ENCODE measurements at regions not wholly inside any gene's neighbourhood (a gene's known extent, or its start where the extent isn't known, plus 50 kb on each side); places are given as distances from the start of the nearest gene placed in this dataset.
"Not testable (repeated sequence)": the region's sequence is repeated elsewhere in the genome, so short reads cannot be mapped to it uniquely, and the experiment has no call there.

DNA sequence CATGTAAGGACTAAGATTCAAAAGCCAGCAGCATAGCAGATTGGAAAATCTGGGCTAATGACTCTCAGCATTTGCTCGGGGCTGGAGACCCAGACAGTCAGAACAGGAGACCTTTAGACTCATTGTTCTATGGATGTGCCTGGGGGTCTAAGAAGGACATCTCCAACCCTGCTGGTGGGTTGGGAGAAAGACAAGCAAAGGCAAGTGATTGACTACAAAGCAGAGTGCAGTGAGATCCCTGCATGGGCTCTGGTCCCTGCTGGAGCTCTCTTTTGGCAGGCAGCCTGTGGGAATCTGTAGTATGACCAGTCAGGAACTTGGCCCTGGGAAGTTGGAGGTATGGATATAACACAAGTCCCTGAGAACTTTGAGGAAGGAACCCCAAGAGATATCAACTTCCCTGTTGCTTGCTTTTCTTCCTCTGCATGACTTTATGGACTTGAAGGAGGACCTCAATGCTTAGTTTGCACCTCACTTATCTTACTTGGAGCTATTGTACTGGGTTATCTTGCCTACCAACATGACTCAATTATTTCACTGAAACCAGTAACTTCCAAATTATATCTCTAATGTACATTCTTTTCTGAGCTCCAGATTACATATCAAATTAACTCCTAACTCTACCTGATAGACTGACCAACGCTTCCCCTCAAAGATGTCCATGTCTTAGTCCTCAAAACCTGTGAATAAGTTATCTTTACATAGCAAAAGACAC is 236.0 kb downstream of the CYRIA start:
- DNase-seq (ENCODE audit: low read depth, low spot score) = no peak
- no peak overlapping the region for H3K4me3 ChIP-seq (ENCODE audit: low read length)

DNA sequence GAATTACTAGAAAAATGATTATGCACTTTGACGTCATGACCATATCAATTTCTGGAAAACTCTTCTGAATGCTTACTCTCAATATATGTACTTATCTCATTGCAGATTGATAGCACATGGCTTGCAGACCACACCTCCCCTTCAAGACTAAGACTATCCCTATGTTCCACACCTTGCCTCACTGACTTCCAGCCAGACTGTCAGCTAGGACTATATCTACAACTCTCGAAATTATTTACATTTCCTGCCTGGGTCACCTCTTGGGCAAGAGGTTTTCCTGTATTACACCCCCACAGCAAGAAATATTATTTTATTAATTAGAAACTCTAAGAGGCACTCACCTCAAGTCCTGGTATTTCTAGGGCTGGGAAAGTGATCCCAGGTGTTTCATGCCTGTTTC is 236.6 kb downstream of the CYRIA start:
- no peak for DNase-seq (ENCODE audit: low read depth, low spot score)
- no peak overlapping the region for H3K4me3 ChIP-seq (ENCODE audit: low read length)

DNA sequence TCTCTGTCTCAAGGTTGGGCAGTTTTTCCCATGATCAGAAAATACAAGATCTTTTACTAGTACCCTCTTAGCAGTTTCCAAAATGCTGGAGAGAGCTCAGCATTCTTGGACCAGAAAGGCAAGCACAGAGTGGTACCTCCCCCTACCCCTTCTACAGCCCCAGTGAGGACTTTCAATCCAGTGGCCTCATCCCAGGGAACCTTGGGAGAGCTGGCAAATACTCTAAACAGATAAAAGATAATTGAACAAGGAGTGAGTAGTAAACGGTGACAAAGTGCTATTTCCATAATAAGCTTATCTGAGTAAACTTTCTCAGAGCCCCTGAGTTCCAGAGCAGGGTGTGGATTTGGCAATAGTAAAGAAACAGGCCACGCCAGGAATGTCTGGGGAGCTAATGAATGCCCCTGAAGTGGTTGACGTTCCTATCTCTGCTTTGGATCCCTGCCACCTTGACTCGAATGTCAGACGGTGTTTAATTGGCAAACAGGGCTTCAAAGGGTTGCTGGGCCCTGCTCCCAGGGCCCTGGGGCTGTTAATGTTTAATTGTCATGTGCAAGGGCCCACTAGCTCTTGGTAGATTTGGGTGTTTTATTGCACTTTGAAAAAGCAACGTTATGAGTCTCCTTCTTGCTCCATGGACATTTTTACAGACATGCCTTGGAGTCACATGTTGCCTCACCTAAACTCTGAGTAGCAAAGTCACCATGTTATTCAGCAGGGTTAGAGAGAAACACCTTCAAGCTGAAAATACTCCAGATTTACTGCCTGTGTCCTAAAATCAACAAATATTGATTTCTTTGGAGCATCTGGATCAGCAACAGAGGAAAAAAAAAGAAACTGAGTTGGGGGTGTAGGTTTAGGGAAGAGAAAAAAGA is 239.9 kb downstream of the CYRIA start:
- no peak for DNase-seq (ENCODE audit: low read depth, low spot score)
- H3K4me3 ChIP-seq (ENCODE audit: low read length) = no peak overlapping the region

DNA sequence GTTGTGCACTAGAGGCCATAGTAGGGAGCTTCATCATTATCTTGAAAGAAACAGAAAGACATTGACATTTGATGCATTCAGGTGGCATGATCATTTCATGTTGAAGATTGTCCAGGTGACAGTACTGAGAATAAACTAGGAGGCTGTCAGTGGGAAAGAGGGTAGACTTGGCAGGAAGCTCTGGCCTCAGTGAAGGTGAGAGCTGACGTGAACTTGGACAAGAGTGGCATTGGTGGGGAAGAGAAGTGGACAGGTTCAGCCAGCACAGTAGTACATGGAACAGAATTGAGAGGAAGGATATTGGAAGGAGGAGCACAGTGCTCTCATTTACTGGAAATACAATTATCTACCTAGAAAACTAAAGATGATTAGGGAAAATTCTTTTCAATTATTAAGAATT is 245.2 kb downstream of the CYRIA start:
- no peak for DNase-seq (ENCODE audit: low read depth, low spot score)
- H3K4me3 ChIP-seq (ENCODE audit: low read length) = no peak overlapping the region

DNA sequence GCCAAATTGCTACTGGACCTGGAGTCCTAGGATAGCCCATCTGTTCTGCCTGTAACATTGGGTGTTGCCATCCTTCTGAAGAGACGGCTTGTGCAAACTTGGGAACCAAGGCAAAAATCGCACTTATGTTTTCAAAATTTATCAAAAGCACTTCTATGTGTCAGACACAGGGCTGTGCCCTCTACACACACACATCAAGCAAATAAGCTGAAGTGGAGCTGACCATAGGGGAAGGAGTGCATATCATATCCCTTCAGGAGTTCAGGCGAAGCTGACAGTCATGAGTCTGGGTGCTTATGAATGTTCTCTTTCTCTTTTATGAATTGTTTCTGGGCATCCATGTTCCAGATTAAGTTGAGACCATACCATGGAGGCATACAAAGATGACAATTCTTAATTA is 247.9 kb downstream of the CYRIA start:
- H3K4me3 ChIP-seq (ENCODE audit: low read length) = no peak overlapping the region
- DNase-seq (ENCODE audit: low read depth, low spot score) = no peak

DNA sequence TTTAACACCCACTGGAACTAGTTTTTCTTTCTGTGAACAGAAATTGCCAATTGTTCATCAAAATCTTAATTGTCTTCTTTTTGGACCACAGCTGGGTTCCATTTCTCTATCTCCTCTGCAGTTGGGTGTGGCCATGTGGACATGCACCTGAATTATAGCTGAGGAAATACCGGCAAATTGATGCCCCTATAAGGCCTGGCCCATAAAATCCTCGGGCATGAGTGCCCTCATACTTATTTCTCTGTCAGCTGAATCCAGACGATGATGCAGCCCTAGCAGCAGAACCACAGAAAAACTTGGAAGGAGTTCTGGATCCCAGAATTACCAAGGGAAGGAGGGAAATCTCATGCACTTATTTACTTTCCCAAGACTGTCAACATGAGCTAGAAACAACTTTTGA is 249.0 kb downstream of the CYRIA start:
- H3K4me3 ChIP-seq (ENCODE audit: low read length) = no peak overlapping the region
- no peak for DNase-seq (ENCODE audit: low read depth, low spot score)

DNA sequence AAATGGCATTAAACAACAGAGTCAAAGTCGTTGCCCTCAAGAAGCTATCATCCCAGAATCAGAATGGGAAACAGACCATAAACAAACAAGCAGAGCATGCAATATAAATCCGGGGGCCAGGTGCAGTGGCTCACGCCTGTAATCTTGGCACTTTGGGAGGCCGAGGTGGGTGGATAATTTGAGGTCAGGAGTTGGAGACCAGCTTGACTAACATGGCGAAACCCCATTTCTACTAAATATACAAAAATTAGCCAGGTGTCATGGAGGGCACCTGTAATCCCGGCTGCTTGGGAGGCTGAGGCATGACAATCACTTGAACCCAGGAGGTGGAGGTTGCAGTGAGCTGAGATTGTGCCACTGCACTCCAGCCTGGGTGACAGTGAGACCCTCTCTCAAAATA is 249.8 kb downstream of the CYRIA start:
- DNase-seq (ENCODE audit: low read depth, low spot score); H3K4me3 ChIP-seq (ENCODE audit: low read length): not testable (repeated sequence)

DNA sequence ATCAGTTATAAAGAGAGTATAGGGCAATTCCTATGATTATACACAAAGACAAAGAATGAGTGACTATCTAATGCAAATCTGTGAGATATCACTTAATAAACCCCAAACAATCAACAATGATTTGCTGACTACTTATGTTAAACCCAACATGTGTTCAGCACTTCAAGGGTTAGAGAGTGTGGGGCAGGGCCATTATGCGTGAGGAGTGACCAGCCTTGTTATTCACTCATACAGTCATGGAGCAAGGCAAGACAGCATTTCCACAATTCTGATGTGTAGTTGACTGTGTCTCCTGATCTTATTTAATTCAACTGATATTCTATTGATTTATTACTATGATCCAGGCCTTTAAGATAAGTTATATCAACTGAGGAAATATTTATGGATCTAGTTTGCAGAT is 251.7 kb downstream of the CYRIA start:
- no peak overlapping the region for H3K4me3 ChIP-seq (ENCODE audit: low read length)

DNA sequence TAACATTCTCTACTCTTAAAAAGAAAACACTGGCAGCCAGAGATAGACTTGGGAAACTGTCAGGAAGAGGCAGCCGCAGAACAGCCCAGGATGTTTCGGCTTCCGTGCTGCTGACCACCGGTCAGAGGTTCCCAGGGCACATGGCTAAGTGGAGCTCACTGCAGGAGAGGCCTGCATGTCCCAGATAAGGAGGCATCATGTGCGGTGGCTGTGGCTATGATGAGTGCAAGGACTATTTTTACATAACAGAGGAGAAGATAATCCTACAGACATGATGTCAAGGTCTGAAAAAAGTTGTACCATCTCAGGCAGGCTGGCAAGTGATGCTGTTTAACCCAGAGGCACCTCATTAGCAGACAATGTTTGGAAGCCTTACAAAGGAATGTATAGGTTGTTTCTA is 252.3 kb downstream of the CYRIA start:
- no peak for DNase-seq (ENCODE audit: low read depth, low spot score)
- H3K4me3 ChIP-seq (ENCODE audit: low read length) = no peak overlapping the region

More for the DNA sequence above, 251.7 kb downstream of the CYRIA start:
- DNase-seq (ENCODE audit: low read depth, low spot score) = no peak

DNA sequence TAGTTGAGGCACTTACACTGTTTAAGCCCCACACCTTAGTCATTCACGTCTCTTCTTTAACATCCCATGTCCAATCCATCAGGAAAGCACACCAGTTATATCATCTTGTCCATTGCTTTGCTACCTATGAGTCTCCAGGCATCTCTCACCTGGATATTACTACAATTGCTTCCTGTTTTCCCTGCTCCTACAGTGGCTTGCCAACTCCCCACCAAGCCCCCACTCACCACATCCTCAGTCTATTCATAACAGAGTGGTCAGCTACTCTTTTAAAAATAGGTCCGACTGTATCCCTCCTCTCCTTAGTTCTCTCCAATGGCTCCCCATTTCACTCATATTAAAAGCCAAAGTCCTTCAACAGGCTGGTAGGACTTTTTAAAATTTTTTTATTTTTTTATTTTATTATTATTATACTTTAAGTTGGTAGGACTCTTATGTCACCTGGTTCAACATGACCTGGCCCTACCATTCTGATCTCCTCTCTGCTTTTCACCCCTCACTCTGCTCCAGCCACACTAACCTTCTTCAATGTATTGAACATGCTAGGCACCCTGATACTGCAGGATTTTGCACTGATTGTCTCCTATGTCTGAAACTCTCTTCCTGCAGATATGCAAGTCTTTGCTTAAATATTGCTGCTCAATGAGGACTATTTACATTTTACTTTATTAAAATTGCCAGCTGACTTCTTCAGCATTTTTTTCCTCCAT is 253.2 kb downstream of the CYRIA start:
- H3K4me3 ChIP-seq (ENCODE audit: low read length) = no peak overlapping the region
- DNase-seq (ENCODE audit: low read depth, low spot score) = no peak

DNA sequence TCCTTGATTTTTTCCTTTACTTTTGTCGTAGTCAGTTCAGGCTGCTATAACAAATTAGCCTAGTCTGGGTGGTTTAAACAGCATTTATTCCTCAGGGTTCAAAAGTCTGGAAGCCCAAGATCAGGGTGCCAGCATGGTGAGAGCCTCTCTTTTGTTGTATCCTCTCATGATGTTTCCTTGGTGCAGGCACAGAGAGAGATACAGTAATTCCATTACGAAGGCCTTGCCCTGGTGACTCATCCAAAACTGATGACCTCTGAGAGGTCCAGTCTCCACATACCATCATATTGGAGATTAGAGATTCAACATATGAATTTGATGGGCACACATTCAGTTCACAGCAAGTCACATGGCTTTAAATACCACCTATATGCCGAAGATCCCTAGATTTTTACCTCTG is 253.8 kb downstream of the CYRIA start:
- DNase-seq (ENCODE audit: low read depth, low spot score) = no peak
- no peak overlapping the region for H3K4me3 ChIP-seq (ENCODE audit: low read length)

DNA sequence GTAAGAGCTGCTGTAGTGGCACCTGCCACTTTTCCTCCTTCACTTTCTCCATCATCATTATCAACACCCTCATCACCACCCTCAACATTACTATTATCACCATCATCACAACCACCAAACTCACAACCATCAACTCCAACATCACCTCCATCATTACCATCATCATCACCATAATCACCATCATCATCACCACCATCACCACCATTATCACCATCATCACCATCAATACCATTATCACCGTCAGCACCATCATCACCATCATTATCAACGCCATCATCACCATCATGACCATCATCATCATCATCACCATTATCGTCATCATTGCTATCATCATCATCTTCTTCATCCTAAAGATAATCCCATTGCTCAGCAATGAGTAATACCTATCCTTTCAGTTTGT is 255.8 kb downstream of the CYRIA start:
- no peak for DNase-seq (ENCODE audit: low read depth, low spot score)
- H3K4me3 ChIP-seq (ENCODE audit: low read length) = no peak overlapping the region

DNA sequence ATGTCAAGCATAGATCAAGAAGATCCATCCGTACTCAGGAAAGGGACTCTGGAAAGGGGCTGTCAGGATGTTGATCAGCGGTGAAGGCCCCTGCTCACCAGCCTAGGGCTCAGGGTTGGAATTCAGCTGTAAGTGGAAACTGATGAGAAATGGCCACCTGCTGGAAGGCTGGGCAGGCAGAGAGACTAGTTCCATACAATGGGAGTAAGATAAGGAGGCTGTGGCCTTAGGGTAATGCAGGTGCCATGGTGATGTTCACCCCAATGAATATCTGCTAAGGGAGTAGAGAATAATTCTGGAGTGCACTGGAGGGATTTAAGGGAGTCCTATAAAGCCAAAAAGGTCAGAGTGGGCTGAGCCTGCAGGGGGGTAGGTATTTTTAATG is 256.6 kb downstream of the CYRIA start:
- no peak for DNase-seq (ENCODE audit: low read depth, low spot score)
- no peak overlapping the region for H3K4me3 ChIP-seq (ENCODE audit: low read length)

DNA sequence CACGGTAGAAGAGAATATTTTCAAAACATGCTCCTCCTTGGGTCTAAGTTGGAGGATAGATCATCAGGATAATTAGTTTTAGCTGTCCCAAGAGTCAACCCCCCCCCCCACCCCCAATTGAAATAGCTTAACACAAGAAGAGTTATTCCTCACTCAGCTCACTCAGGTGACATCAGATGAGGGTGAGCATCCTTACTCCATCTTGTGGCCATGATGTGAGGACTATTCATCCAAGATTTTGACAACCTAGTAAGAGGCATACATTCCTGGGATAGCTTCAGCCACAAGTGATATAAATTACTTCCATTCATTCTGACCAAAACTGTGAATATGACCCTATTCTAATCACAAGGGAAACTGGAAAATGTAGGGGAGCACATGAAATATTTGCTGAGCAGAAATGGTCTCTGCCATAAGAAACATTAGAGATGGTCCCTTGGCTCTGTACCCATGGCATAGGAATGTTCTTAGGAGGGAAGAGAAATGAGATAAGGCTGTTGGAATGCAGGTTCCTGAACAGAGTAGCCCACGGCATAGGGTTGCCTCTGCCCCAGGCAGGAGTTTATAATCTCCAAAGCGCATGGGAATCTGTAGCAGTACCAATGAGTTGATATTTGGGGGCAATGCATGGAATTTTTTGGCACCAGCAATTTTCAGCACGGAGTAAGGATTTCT is 257.2 kb downstream of the CYRIA start:
- H3K4me3 ChIP-seq (ENCODE audit: low read length) = no peak overlapping the region
- DNase-seq (ENCODE audit: low read depth, low spot score) = no peak

DNA sequence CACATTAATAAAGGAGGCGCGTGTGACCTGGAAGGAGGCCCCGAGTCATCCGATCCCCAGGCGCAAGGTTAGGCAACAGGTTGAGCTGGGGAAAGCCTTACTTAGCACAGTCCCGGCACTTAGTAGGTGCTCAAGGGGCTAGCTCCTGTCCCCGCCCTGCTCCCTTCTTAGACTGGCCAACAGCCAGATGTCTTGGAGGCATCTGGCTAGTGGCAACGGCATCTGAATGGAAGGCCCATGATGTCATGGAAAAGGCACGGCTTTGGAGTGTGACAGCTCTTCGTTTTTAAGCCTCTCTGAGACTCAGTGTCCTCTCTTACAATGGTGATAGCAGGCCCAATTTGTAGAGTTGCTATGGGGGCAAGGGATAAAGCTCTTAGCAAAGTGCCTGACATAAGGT is 258.3 kb downstream of the CYRIA start:
- no peak for DNase-seq (ENCODE audit: low read depth, low spot score)
- H3K4me3 ChIP-seq (ENCODE audit: low read length) = no peak overlapping the region

DNA sequence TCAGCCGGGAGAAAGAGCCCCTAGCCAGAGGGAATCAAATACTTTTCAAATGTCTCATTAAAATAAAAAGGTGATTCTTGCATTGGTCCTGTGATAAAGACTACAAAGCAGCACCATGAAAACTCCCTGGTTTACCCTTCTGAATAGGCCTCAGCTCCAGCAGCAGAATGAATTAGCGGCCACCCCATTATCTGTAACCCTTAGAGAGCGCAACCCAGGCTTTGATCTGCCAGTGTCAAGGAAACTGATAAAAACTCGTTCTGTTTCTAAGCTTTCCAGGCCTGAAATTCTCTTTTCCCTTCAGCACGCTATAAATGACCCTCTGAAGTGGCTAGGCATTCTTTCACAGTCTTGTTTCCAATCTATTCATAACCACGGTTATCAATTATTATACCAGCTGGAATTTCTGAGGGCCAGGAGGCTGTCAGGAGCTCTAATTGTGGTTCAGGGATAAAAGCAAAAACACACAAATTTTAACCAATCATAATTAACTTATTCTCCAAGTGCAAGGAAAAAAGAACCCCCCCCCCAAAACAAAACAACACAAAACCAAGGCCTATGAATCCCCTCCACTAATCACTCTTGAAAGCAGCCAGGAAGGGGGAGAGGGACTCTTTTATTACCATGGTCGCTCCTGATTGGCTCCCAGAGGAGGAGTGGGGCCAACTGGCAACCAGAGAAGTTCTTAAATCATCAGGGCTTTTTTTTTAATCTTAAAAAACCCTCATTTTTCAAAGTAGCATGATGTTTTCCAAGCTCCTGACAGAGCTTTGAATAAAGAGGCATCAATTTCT is 258.9 kb downstream of the CYRIA start:
- H3K4me3 ChIP-seq (ENCODE audit: low read length) = no peak overlapping the region
- no peak for DNase-seq (ENCODE audit: low read depth, low spot score)

DNA sequence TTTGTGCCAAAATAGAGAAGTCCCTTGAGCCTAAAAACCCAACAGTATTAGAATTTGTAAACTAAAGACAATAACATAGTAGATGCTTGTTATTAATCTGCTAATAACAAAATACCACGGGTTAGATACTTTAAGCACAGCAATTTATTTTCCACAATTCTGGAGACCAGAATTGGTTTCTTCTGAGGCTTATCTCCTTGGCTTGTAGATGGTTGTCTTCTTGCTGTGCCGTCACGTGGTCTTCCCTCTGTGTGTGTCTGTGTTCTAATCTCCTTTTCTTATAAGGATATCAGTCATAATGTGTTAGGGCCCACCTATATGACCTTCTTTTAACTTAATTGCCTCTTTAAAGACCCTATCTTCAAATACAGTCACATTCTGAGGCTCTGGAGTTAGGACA is 260.1 kb downstream of the CYRIA start:
- no peak overlapping the region for H3K4me3 ChIP-seq (ENCODE audit: low read length)
- DNase-seq (ENCODE audit: low read depth, low spot score) = no peak

DNA sequence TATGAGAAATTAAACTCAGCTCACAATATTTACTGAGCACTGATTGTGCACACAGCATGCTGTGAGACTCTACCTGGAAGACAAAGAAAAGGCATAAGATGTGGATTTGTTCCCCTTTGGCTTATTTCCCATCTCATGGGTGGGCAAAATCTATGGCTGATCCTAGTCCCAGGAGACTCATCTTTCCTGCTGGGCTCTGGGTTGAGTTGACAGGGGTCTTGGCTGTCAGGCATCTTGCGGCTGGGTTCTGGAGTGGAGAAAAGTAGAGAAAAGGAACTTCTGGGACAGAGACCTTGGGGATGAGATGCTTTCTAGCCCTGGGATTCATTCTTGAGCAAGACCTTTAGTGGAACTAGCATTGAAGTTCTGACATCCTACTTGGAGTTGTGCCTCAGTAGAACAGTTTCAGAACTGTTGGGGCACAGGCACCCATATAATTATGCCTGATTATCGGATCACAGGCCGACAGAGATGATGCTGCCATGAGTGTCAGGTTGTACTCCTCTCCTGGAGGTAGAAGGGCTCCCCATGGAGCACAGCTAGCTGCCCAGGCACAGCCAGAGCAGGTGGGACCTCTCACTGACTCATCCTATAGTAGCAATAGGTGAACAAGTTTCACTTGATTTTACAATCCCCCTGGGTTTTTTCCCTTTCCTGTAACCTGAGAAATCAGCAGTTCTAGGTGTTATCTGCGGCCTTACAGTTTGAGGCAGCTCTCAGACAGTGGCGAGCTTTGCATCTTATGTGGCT is 260.9 kb downstream of the CYRIA start:
- DNase-seq (ENCODE audit: low read depth, low spot score) = no peak
- H3K4me3 ChIP-seq (ENCODE audit: low read length) = no peak overlapping the region

All from Jurkat, Clone E6-1 (cell line).